ENCODE measurements at regions not wholly inside any gene's neighbourhood (a gene's known extent, or its start where the extent isn't known, plus 50 kb on each side); places are given as distances from the start of the nearest gene placed in this dataset.

DNA sequence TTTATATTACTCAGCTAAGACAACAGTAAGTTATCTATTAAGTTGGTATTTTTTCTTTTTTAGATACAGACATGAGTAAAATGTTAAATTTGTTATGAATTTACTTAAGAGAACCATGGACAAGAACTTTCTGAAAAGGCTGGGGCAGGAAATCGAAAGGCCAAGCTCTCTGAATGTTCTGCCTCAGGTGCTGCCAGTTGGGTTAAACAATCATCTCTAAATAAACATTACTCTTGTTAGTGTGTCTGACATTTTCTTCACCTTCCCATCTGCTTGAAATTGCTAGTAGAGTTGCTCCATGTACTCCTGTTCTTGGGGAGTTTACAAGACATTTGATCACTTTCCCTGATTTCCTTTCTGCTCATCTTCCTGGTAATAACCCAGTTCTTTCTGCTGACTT is 87.5 kb downstream of the ANKRD7 start:
- H3K4me1 Mint-ChIP-seq (ENCODE audit: low read depth, unreplicated experiment), result no peaks in the 10 kb centered on the region
- POLR2A ChIA-PET, result no interaction called here
- DNase-seq, result no peak

DNA sequence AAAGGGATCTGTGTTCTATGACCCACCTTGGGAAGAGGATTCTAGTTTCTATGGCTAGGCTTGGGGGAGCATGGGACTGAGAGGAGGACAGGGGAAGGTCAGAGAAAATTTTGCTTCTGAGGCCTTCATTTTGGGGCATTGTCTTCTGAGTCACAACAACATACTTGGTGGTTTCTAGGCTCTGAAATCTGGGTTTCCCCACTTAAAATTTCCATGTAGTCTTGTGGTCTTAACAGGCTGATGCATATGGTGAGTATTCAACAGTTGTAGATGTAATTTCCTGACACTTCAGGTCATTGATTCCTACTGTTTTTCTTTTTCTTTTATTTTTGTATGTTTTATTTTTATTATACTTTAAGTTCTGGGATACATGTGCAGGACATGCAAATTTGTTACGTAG is 88.5 kb downstream of the ANKRD7 start:
- Mint-ChIP-seq H3K27ac (ENCODE audit: unreplicated experiment) (no peak overlapping the region), H3K36me3 (ENCODE audit: insufficient read depth, unreplicated experiment) (no peaks in the 10 kb centered on the region)
- POLR2A ChIA-PET, result no interaction called here

More for the DNA sequence above, 87.5 kb downstream of the ANKRD7 start:
- no peak overlapping the region for H3K4me3 ChIP-seq (ENCODE audit: low read depth, low read length)
- TF ChIP-seq, protein P1, sequence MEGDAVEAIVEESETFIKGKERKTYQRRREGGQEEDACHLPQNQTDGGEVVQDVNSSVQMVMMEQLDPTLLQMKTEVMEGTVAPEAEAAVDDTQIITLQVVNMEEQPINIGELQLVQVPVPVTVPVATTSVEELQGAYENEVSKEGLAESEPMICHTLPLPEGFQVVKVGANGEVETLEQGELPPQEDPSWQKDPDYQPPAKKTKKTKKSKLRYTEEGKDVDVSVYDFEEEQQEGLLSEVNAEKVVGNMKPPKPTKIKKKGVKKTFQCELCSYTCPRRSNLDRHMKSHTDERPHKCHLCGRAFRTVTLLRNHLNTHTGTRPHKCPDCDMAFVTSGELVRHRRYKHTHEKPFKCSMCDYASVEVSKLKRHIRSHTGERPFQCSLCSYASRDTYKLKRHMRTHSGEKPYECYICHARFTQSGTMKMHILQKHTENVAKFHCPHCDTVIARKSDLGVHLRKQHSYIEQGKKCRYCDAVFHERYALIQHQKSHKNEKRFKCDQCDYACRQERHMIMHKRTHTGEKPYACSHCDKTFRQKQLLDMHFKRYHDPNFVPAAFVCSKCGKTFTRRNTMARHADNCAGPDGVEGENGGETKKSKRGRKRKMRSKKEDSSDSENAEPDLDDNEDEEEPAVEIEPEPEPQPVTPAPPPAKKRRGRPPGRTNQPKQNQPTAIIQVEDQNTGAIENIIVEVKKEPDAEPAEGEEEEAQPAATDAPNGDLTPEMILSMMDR (IDR thresholded peaks at IDR 0.05; ENCODE audit: insufficient read depth in 1 of 2, low read depth in 1 of 2, low read length in 1 of 2, severe bottlenecking in 1 of 2, unreplicated experiment in 1 of 2), result no peak
- Mint-ChIP-seq H3K27ac (ENCODE audit: unreplicated experiment) (no peak overlapping the region), H3K9me3 (ENCODE audit: unreplicated experiment) (peaks cover 9% of the 10 kb centered on the region), H3K27me3 (ENCODE audit: insufficient read depth, unreplicated experiment) (peaks cover 4% of the 10 kb centered on the region), H3K4me3 (ENCODE audit: unreplicated experiment) (no peak overlapping the region), H3K36me3 (ENCODE audit: insufficient read depth, unreplicated experiment) (no peaks in the 10 kb centered on the region)
- BruUV-seq (replicated peaks), result no TSS peak
- H3K9me3 ChIP-seq, result 0 out of 2 replicates have a peak, but pooled peaks cover 2% of the 10 kb centered on the region
- no peaks in the 10 kb centered on the region for H3K4me1 ChIP-seq
- CTCF ChIA-PET, result interaction anchor here (0.6 kb wide), 1 partner anchor 911 kb away, joined by 3 read pairs; no protein-coding TSS in a partner anchor
- H3K36me3 ChIP-seq (ENCODE audit: control insufficient read depth, insufficient read depth, low read length), result no peaks in the 10 kb centered on the region
- H3K27me3 ChIP-seq (replicated peaks; ENCODE audit: control insufficient read depth, insufficient read depth, low read length), result no peaks in the 10 kb centered on the region
- intact Hi-C loops (cut with micrococcal nuclease; ENCODE audit: unreplicated experiment), result no loop called here

DNA sequence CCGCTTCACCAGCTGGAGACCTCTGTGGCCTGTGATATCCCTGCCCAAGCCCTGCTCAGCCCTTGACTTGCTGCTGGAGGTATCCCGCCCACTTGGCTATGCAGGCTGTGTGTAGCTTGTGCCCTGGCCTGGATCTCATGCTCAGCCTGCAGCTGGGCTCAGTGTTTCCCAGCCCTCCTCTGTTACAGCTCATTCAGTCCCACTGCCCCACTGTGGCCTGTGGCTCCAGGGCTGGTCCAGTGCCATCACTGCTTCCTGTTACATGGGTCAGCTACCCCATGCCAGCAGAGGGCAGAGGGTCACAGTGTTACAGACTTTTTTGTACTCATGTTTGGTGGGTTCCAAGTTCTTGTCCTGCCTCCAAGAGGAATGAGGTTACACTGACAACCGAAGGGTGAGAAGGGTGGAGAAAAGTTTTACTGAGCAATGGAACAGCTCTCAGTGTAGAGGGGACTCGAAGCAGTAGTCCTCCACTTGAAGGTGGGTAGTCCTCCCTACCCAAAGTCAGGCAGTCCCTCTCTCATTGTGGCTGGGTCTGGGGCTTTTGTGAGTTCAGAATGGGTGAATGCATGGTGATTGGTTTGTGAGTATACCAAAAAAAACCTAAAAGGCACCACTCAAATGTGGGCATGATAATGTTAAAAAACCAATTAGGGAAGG is 100.4 kb downstream of the ANKRD7 start:
- TF ChIP-seq, protein P1 (IDR thresholded peaks at IDR 0.05; ENCODE audit: insufficient read depth in 1 of 2, low read depth in 1 of 2, low read length in 1 of 2, severe bottlenecking in 1 of 2, unreplicated experiment in 1 of 2), result no peak
- Histone ChIP-seq H3K36me3 (ENCODE audit: control insufficient read depth, insufficient read depth, low read length) (no peaks in the 10 kb centered on the region), H3K4me3 (ENCODE audit: low read depth, low read length) (no peak overlapping the region), H3K27me3 (replicated peaks; ENCODE audit: control insufficient read depth, insufficient read depth, low read length) (no peaks in the 10 kb centered on the region), H3K9me3 (no peaks in the 10 kb centered on the region), H3K4me1 (no peaks in the 10 kb centered on the region)
- Mint-ChIP-seq H3K36me3 (ENCODE audit: insufficient read depth, unreplicated experiment) (no peaks in the 10 kb centered on the region), H3K4me1 (ENCODE audit: low read depth, unreplicated experiment) (no peaks in the 10 kb centered on the region), H3K4me3 (ENCODE audit: unreplicated experiment) (no peak overlapping the region), H3K27ac (ENCODE audit: unreplicated experiment) (no peak overlapping the region), H3K9me3 (ENCODE audit: unreplicated experiment) (no peaks in the 10 kb centered on the region), H3K27me3 (ENCODE audit: insufficient read depth, unreplicated experiment) (peaks cover 2% of the 10 kb centered on the region)
- ChIA-PET CTCF (no interaction called here), POLR2A (no interaction called here)
- DNase-seq, result no peak
- BruUV-seq (replicated peaks), result no TSS peak
- intact Hi-C loops (cut with micrococcal nuclease; ENCODE audit: unreplicated experiment), result no loop called here

More for the DNA sequence above, 88.5 kb downstream of the ANKRD7 start:
- H3K36me3 ChIP-seq (ENCODE audit: control insufficient read depth, insufficient read depth, low read length), result no peaks in the 10 kb centered on the region
- no peak overlapping the region for H3K4me3 ChIP-seq (ENCODE audit: low read depth, low read length)
- intact Hi-C loops (cut with micrococcal nuclease; ENCODE audit: unreplicated experiment), result no loop called here
- DNase-seq, result no peak
- CTCF ChIA-PET, result interaction anchor here (0.6 kb wide), 1 partner anchor 910 kb away, joined by 3 read pairs; no protein-coding TSS in a partner anchor
- Mint-ChIP-seq H3K4me1 (ENCODE audit: low read depth, unreplicated experiment) (no peaks in the 10 kb centered on the region), H3K4me3 (ENCODE audit: unreplicated experiment) (no peak overlapping the region), H3K27me3 (ENCODE audit: insufficient read depth, unreplicated experiment) (peaks cover 4% of the 10 kb centered on the region), H3K9me3 (ENCODE audit: unreplicated experiment) (peaks cover 9% of the 10 kb centered on the region)
- TF ChIP-seq, protein P1 (IDR thresholded peaks at IDR 0.05; ENCODE audit: insufficient read depth in 1 of 2, low read depth in 1 of 2, low read length in 1 of 2, severe bottlenecking in 1 of 2, unreplicated experiment in 1 of 2), result no peak
- no peaks in the 10 kb centered on the region for H3K4me1 ChIP-seq
- H3K9me3 ChIP-seq, result 0 out of 2 replicates have a peak, but pooled peaks cover 2% of the 10 kb centered on the region
- no TSS peak for BruUV-seq (replicated peaks)
- no peaks in the 10 kb centered on the region for H3K27me3 ChIP-seq (replicated peaks; ENCODE audit: control insufficient read depth, insufficient read depth, low read length)

Measured in Caco-2 (cell line).